ENCODE measurements at regions not wholly inside any gene's neighbourhood (a gene's known extent, or its start where the extent isn't known, plus 50 kb on each side); places are given as distances from the start of the nearest gene placed in this dataset.

GRCh38 chrX:18065956-18066355, 154.7 kb downstream of the BEND2 start:
- no peaks in the 10 kb centered on the region for H3K27me3 ChIP-seq (ENCODE audit: insufficient read depth, low read length)
- no peaks in the 10 kb centered on the region for H4K20me1 ChIP-seq (ENCODE audit: insufficient read depth, low read length)
- TF ChIP-seq EZH2 (IDR thresholded peaks at IDR 0.05; ENCODE audit: borderline replicate concordance, low read length) (no peak), CTCF (IDR thresholded peaks at IDR 0.05; ENCODE audit: low read length) (no peak)

GRCh38 chrX:18051690-18052089, 169.0 kb downstream of the BEND2 start:
- TF ChIP-seq EZH2 (IDR thresholded peaks at IDR 0.05; ENCODE audit: borderline replicate concordance, low read length) (no peak), CTCF (IDR thresholded peaks at IDR 0.05; ENCODE audit: low read length) (no peak)
- Histone ChIP-seq H3K9me2 (ENCODE audit: low read depth, low read length) (no peaks in the 10 kb centered on the region), H3F3A (ENCODE audit: insufficient read depth, low read length) (no peaks in the 10 kb centered on the region), H3K27me3 (ENCODE audit: insufficient read depth, low read length) (no peaks in the 10 kb centered on the region), H4K20me1 (ENCODE audit: insufficient read depth, low read length) (no peaks in the 10 kb centered on the region), H3K79me2 (ENCODE audit: insufficient read depth, low read length) (no peaks in the 10 kb centered on the region), H3K4me3 (ENCODE audit: low read depth, low read length, poor library complexity, severe bottlenecking) (no peak overlapping the region), H3K27ac (ENCODE audit: low read depth, low read length, poor library complexity, severe bottlenecking) (no peak overlapping the region), H3K36me3 (ENCODE audit: insufficient read depth, low read length) (no peaks in the 10 kb centered on the region), H2AFZ (ENCODE audit: low read length) (no peak overlapping the region), H3K9me3 (ENCODE audit: low read length) (no peaks in the 10 kb centered on the region), H3K4me1 (ENCODE audit: insufficient read depth, low read length, severe bottlenecking) (no peaks in the 10 kb centered on the region), H3K4me2 (ENCODE audit: low read length) (no peak overlapping the region), H3K9ac (ENCODE audit: low read length) (no peak overlapping the region)

More at GRCh38 chrX:18065956-18066355, 154.7 kb downstream of the BEND2 start:
- Histone ChIP-seq H3K27ac (ENCODE audit: low read depth, low read length, poor library complexity, severe bottlenecking) (no peak overlapping the region), H3K4me1 (ENCODE audit: insufficient read depth, low read length, severe bottlenecking) (no peaks in the 10 kb centered on the region), H3F3A (ENCODE audit: insufficient read depth, low read length) (no peaks in the 10 kb centered on the region), H3K9ac (ENCODE audit: low read length) (no peak overlapping the region), H2AFZ (ENCODE audit: low read length) (no peak overlapping the region), H3K9me3 (ENCODE audit: low read length) (no peaks in the 10 kb centered on the region), H3K4me2 (ENCODE audit: low read length) (no peak overlapping the region), H3K9me2 (ENCODE audit: low read depth, low read length) (no peaks in the 10 kb centered on the region), H3K79me2 (ENCODE audit: insufficient read depth, low read length) (no peaks in the 10 kb centered on the region), H3K4me3 (ENCODE audit: low read depth, low read length, poor library complexity, severe bottlenecking) (no peak overlapping the region), H3K36me3 (ENCODE audit: insufficient read depth, low read length) (no peaks in the 10 kb centered on the region)

- Histone ChIP-seq H2AFZ (ENCODE audit: low read length) (no peak overlapping the region), H3K27ac (ENCODE audit: low read depth, low read length, poor library complexity, severe bottlenecking) (no peak overlapping the region), H3K4me3 (ENCODE audit: low read depth, low read length, poor library complexity, severe bottlenecking) (no peak overlapping the region), H3K4me1 (ENCODE audit: insufficient read depth, low read length, severe bottlenecking) (no peaks in the 10 kb centered on the region), H3K79me2 (ENCODE audit: insufficient read depth, low read length) (no peaks in the 10 kb centered on the region), H3K36me3 (ENCODE audit: insufficient read depth, low read length) (no peaks in the 10 kb centered on the region), H3K9me3 (ENCODE audit: low read length) (no peaks in the 10 kb centered on the region), H4K20me1 (ENCODE audit: insufficient read depth, low read length) (no peaks in the 10 kb centered on the region), H3K27me3 (ENCODE audit: insufficient read depth, low read length) (no peaks in the 10 kb centered on the region), H3K9me2 (ENCODE audit: low read depth, low read length) (no peaks in the 10 kb centered on the region), H3K9ac (ENCODE audit: low read length) (no peak overlapping the region), H3F3A (ENCODE audit: insufficient read depth, low read length) (no peaks in the 10 kb centered on the region), H3K4me2 (ENCODE audit: low read length) (no peak overlapping the region)
- TF ChIP-seq EZH2 (IDR thresholded peaks at IDR 0.05; ENCODE audit: borderline replicate concordance, low read length): no peak
- no peak for TF ChIP-seq CTCF (IDR thresholded peaks at IDR 0.05; ENCODE audit: low read length)
Measured at GRCh38 chrX:18047491-18047890, 173.2 kb downstream of the BEND2 start.

Measured in OCI-LY1 (cell line).